HepG2 (cell line): ENCODE measurements at regions not wholly inside any gene's neighbourhood (a gene's known extent, or its start where the extent isn't known, plus 50 kb on each side); places are given as distances from the start of the nearest gene placed in this dataset.

Experiments used
- ATAC-seq: fragments of 200-7000 bp; cut with Tn5 transposase; 3 replicates; pipeline ENCODE4 v1.9.1; 2020; ENCODE audit warnings: mild to moderate bottlenecking, moderate library complexity
- BruUV-seq: library from RNA; stranded (reverse); fragments of 400-500 nt; replicated peaks from 2 replicates; lab custom pipeline; 2021; lab: Mats Ljungman, UMichigan
- CTCF ChIA-PET: fragments of 300-600 bp; formaldehyde crosslinking; extraction: SDS; loops from one replicate; lab custom pipeline; 2021; ENCODE audit warnings: low total read pairs, inconsistent platforms, low intra/inter-chr PET ratio; lab: Yijun Ruan, JAX
- POLR2A ChIA-PET: fragments of 350-600 bp; sonication (Branson Sonifier 250); formaldehyde crosslinking; loops from one replicate; lab custom pipeline; 2020; ENCODE audit warnings: antibody characterized with exemption, inconsistent platforms; lab: Yijun Ruan, JAX
- DNase-seq: peaks from one replicate; pipeline ENCODE4 v3.0.0-alpha.2; 2015; ENCODE audit warnings: low spot score
- FAIRE-seq: peaks from 3 replicates; lab custom pipeline; 2011; peaks lifted over from hg19 to GRCh38; lab: Jason Lieb, UNC
- H2AFZ ChIP-seq: one replicate; pipeline ENCODE4 v1.6.1; 2011; ENCODE audit warnings: low read length, inconsistent platforms
- H3K27ac ChIP-seq: fragments of 300-600 bp; 3 replicates; pipeline ENCODE4 v1.8.0; 2011; ENCODE audit warnings: mixed run types, mild to moderate bottlenecking, mixed read lengths, low read length, inconsistent platforms; ENCODE audit not compliant: insufficient read depth; ENCODE audit errors: extremely low read length
- H3K27me3 ChIP-seq, 2 experiments: fragments of 200-600 bp in 1 of 2; 2 replicates in 1 of 2; 3 replicates in 1 of 2; pipeline versions ENCODE4 v1.6.0 to v1.8.0; 2011; ENCODE audit warnings: low read length in 2 of 2, mild to moderate bottlenecking in 2 of 2, moderate library complexity in 2 of 2, inconsistent platforms in 1 of 2; ENCODE audit not compliant: insufficient read depth in 2 of 2, control insufficient read depth in 1 of 2
- H3K36me3 ChIP-seq, 2 experiments: fragments of 200-600 bp in 1 of 2; replicated peaks in 1 of 2; 2 replicates in 1 of 2; 3 replicates in 1 of 2; pipeline versions ENCODE4 v1.5.1 to v1.8.0; 2011; ENCODE audit warnings: low read length in 2 of 2, inconsistent platforms in 1 of 2; ENCODE audit not compliant: insufficient read depth in 2 of 2, control insufficient read depth in 1 of 2
- H3K4me1 ChIP-seq: 2 replicates; pipeline ENCODE4 v1.5.1; 2012; ENCODE audit warnings: low read length, inconsistent platforms; ENCODE audit not compliant: insufficient read depth
- H3K4me2 ChIP-seq: 2 replicates; pipeline ENCODE4 v1.6.0; 2011; ENCODE audit warnings: low read depth, low read length, inconsistent platforms
- H3K4me3 ChIP-seq, 3 experiments: fragments of 200-600 bp in 1 of 3; sonication (generic), shearing (Covaris generic) in 1 of 3; replicated peaks in 1 of 3; 2 replicates each; pipeline ENCODE4 v1.5.1; 2011 to 2016; ENCODE audit warnings: low read length in 3 of 3, inconsistent platforms in 2 of 3, low read depth in 2 of 3, mild to moderate bottlenecking in 2 of 3, control low read depth in 1 of 3, mixed read lengths in 1 of 3; ENCODE audit not compliant: insufficient read depth in 1 of 3
- H3K79me2 ChIP-seq: one replicate; pipeline ENCODE4 v1.6.1; 2011; ENCODE audit warnings: low read length, inconsistent platforms; ENCODE audit not compliant: insufficient read depth
- H3K9ac ChIP-seq: 2 replicates; pipeline ENCODE4 v1.6.0; 2011; ENCODE audit warnings: mild to moderate bottlenecking, low read depth, low read length, inconsistent platforms; ENCODE audit not compliant: insufficient read depth
- H3K9me3 ChIP-seq: 2 replicates; pipeline ENCODE4 v1.5.1; 2012; ENCODE audit warnings: mild to moderate bottlenecking, low read length
- H4K20me1 ChIP-seq: 2 replicates; pipeline ENCODE4 v1.6.0; 2011; ENCODE audit warnings: inconsistent platforms, mild to moderate bottlenecking, low read length, moderate library complexity; ENCODE audit not compliant: insufficient read depth
- AKAP8 ChIP-seq: sonication (generic); formaldehyde crosslinking; IDR thresholded peaks from 2 replicates; pipeline ENCODE4 v1.5.1; 2020; ENCODE audit warnings: mild to moderate bottlenecking, missing genetic modification reagents
- ARID4A ChIP-seq: sonication (generic); formaldehyde crosslinking; IDR thresholded peaks from 2 replicates; pipeline ENCODE4 v1.5.0; 2020; ENCODE audit warnings: mild to moderate bottlenecking, missing genetic modification reagents, borderline replicate concordance
- ARID5B ChIP-seq: IDR thresholded peaks from 2 replicates; pipeline ENCODE4 v1.4.0; 2020; ENCODE audit warnings: mild to moderate bottlenecking, missing genetic modification reagents
- POGK ChIP-seq: sonication (generic); formaldehyde crosslinking; conservative IDR thresholded peaks from 2 replicates; pipeline ENCODE4 v1.8.0; 2022; ENCODE audit warnings: mild to moderate bottlenecking, moderate library complexity, missing genetic modification reagents
- RFX1 ChIP-seq: fragments of 450-650 bp; IDR thresholded peaks from 2 replicates; pipeline ENCODE4 v1.6.1; 2017
- SOX5 ChIP-seq: IDR thresholded peaks from 2 replicates; pipeline ENCODE4 v1.6.1; 2016; ENCODE audit warnings: borderline replicate concordance
- STAT6 ChIP-seq: sonication (generic); formaldehyde crosslinking; IDR thresholded peaks from 2 replicates; pipeline ENCODE4 v1.4.0; 2020; ENCODE audit warnings: missing genetic modification reagents, mild to moderate bottlenecking, borderline replicate concordance
- ZNF574 ChIP-seq: sonication (generic); formaldehyde crosslinking; IDR thresholded peaks from 2 replicates; pipeline ENCODE4 v1.4.0; 2020; ENCODE audit warnings: missing genetic modification reagents
- in situ Hi-C: cut with HindIII; loops from 2 replicates; pipeline ENCODE4 v1.10.0; 2017; ENCODE audit warnings: low pct_unique_long_range_greater_than_20kb; ENCODE audit not compliant: extremely low pct_ligation_motif_present
- intact Hi-C: fragments of 100-400 bp; cut with micrococcal nuclease; formaldehyde crosslinking; loops from one replicate; pipeline ENCODE4 v1.10.0; 2022; ENCODE audit not compliant: unreplicated experiment

GRCh38 chr11:97363331-97363730 is 973.5 kb downstream of the JRKL start:
- ChIA-PET CTCF (no interaction called here), POLR2A (no interaction called here)
- no peak for ATAC-seq
- intact Hi-C loops = no loop called here
- Histone ChIP-seq H3K4me3 (no peak overlapping the region), H3K27me3 (no peaks in the 10 kb centered on the region), H3K27ac (no peak overlapping the region), H3K4me2 (no peak overlapping the region), H3K4me1 (no peaks in the 10 kb centered on the region), H3K9me3 (peaks cover 11% of the 10 kb centered on the region; the same call in 1 of the 2 replicates), H3K36me3 (no peaks in the 10 kb centered on the region), H4K20me1 (no peaks in the 10 kb centered on the region), H3K9ac (no peak overlapping the region), H2AFZ (no peak overlapping the region), H3K79me2 (no peaks in the 10 kb centered on the region)
- no peak for FAIRE-seq
- DNase-seq = no peak
- BruUV-seq = no TSS peak
- in situ Hi-C loops = no loop called here
- TF ChIP-seq ZNF574 (CRISPR knock-in tag) (no peak), STAT6 (CRISPR knock-in tag) (no peak), AKAP8 (CRISPR knock-in tag) (no peak), ARID4A (CRISPR knock-in tag) (no peak), POGK (CRISPR knock-in tag) (no peak), ARID5B (CRISPR knock-in tag) (no peak), SOX5 (CRISPR knock-in tag) (no peak), RFX1 (no peak)
